Motor neuron (in vitro differentiated cells): ENCODE measurements at regions not wholly inside any gene's neighbourhood (a gene's known extent, or its start where the extent isn't known, plus 50 kb on each side); places are given as distances from the start of the nearest gene placed in this dataset.

Experiments used
- ATAC-seq, 8 experiments: fragments of 200-7000 bp; cut with Tn5 transposase; replicated peaks in 6 of 8; 2 replicates each; pipeline ENCODE4 v1.8.0; 2021; ENCODE audit warnings: mild to moderate bottlenecking in 8 of 8, moderate library complexity in 8 of 8
- H3K27ac ChIP-seq, 2 donors: fragments of 250-450 bp; sonication (Bioruptor Pico); 2 replicates each; pipeline ENCODE4 v1.9.0; 2021; ENCODE audit warnings: antibody characterized with exemption in 2 of 2, mild to moderate bottlenecking in 2 of 2, moderate library complexity in 1 of 2
- H3K4me1 ChIP-seq, 2 donors: fragments of 250-450 bp; sonication (Bioruptor Pico); replicated peaks in 1 of 2; 2 replicates each; pipeline ENCODE4 v1.6.1; 2021; ENCODE audit warnings: antibody characterized with exemption in 2 of 2, mild to moderate bottlenecking in 2 of 2, moderate library complexity in 1 of 2
- H3K4me3 ChIP-seq, 5 donors: fragments of 250-450 bp; sonication (Bioruptor Pico); 2 replicates each; pipeline ENCODE4 v1.9.0; 2021; ENCODE audit warnings: antibody characterized with exemption in 5 of 5, mild to moderate bottlenecking in 5 of 5, moderate library complexity in 4 of 5
- WGBS, 10 experiments: fragments of 450-650 bp; shearing (Covaris generic); methylation state at CpG; one replicate each; pipeline ENCODE4 v1.0.0; 2022; 5-methylcytosine and 5-hydroxymethylcytosine counted together
- in situ Hi-C, 9 experiments: fragments of 400-800 bp; cut with MboI; loops; one replicate each; pipeline ENCODE4 v1.15.0; 2021; ENCODE audit warnings: low sequenced_read_pairs in 9 of 9, low pct_unique_long_range_greater_than_20kb in 2 of 9; ENCODE audit not compliant: unreplicated experiment in 9 of 9

DNA sequence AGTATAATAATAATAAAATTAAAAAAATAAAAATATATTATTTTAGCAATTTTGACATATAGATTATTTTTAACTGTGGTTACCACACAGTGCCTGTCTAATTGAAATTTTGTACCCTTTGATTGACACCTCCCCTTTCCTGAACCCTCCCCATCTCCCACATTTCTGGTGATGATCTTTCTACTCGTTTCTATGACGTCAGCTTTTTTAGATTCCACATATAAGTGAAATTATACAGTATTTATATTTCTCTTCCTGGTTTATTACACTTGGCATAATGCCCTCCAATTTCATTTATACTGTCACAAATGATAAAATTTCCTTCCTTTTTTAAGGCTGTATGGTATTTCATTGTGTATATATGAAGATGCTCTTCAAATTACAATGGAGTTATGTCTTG, 258.1 kb upstream of the PTCHD4 start:
- WGBS, 10 experiments, result 0 to 100% (median 90%) methylated on average over 1 to 2 of the region's 2 CpGs; no CpG with 5 or more reads in 1 of the 10 experiments
- ATAC-seq, result no peak
- H3K27ac ChIP-seq, result no peak overlapping the region
- no peak overlapping the region for H3K4me3 ChIP-seq
- in situ Hi-C loops, result no loop called here
- no peaks in the 10 kb centered on the region for H3K4me1 ChIP-seq

DNA sequence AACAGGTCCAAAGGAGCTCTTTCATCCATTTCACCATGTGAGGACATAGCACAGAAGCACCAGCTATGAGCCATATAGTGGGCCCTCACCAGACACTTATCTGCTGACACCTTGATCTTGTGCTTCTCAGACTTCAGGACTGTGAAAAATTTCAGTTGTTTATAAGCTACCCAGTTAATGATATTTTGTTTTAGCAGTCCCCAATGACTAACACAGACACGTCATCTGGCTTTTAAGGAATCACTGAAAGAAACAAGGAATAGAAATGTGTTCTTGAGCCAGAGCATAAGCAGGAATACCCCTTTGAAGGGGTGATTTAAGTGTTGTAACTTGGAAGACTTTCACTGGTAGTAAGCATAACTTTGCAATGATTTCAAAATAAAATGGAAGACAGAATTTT, 214.7 kb upstream of the PTCHD4 start:
- 0 to 100% (median 61%) methylated on average over 1 of the region's 1 CpG; no CpG with 5 or more reads in 4 of the 10 experiments for WGBS, 10 experiments
- Histone ChIP-seq H3K27ac (no peak overlapping the region), H3K4me3 (no peak overlapping the region), H3K4me1 (no peaks in the 10 kb centered on the region)
- ATAC-seq, result no peak
- in situ Hi-C loops, result no loop called here

DNA sequence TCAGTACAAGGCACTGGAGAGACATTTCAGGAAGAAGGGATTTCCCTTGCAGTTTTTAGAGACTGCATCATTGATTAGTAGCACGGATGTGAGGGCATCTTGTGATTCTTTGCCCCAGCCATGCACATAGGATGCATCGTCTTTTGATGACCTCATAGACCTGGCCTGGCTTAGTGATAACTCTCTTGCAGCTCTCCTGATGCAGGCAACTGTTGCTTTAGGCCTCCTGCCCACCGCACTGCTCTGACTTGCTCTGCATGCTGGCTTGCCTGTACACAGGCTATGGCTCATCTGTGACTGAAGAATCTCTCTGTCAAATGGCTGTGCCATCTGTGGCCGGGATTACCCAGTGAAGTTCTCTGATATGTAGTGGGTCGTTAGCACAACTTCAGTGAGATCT, 207.7 kb upstream of the PTCHD4 start:
- in situ Hi-C loops, result no loop called here
- Histone ChIP-seq H3K4me1 (peaks cover 0 to 6% of the 10 kb centered on the region in 2 donors), H3K27ac (no peak overlapping the region), H3K4me3 (no peak overlapping the region)
- peak in 1 of 8 experiments; percentile 68 for ATAC-seq
- WGBS, 10 experiments, result 13 to 100% (median 75%) methylated on average over 1 to 4 of the region's 5 CpGs; no CpG with 5 or more reads in 2 of the 10 experiments

DNA sequence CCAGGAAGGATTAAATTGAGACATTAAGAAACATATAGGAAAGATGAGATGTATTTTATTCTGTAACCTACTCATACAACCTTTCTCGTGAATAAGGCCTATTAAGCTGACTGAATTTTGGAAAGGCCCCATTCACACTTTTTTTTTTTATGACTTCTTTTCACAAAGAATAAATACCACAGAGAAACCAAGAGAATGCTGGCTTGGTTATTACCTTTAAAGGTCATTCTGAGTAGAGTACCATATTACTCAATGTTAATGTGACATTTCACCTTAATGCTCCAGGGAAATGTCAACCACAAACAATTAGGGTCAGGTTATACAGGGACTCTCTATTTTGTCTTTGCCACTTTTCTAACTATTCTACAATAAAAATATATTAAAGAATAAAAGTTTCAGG, 204.9 kb upstream of the PTCHD4 start:
- in situ Hi-C loops, result no loop called here
- Histone ChIP-seq H3K4me3 (no peak overlapping the region), H3K4me1 (peaks cover 0 to 6% of the 10 kb centered on the region in 2 donors), H3K27ac (no peak overlapping the region)
- no peak for ATAC-seq
- 0 to 100% (median 63%) methylated on average over 1 of the region's 1 CpG; no CpG with 5 or more reads in 1 of the 10 experiments for WGBS, 10 experiments

DNA sequence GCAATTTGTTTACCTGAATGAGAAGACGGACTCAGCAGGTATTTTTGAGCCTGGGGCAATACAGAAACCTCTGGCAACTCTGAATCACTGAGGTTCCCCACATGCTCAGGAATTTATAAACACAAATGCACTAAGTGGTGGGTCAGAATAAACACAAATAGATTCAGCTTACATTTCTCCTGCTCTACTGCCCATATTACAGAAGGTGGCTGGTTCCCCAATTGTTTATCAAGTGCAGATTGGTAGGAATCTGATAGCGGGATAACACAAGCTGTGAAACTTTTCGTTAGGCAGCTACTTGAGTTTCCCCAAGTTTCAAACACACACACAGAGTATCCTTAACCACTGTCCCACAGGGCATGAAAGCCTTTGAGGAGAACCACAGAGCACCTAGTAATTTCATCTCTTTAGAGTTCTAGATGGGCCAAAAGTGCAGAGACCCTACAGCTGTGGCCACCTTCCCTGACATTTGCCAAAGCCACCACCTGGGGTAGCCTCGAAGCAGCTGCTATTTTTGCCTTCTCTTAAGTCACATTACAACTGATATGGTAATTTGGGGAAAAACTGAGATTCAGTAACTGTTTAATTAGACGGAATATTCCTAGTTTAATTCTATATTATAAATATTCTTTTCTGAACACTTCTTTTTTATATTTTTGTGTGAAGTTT, 204.2 kb upstream of the PTCHD4 start:
- H3K27ac ChIP-seq, result no peak overlapping the region
- no peak overlapping the region for H3K4me3 ChIP-seq
- H3K4me1 ChIP-seq, result peaks cover 0 to 6% of the 10 kb centered on the region in 2 donors
- in situ Hi-C loops, result no loop called here
- no peak for ATAC-seq
- WGBS, 10 experiments, result 0 to 100% (median 77%) methylated on average over 1 to 5 of the region's 5 CpGs

DNA sequence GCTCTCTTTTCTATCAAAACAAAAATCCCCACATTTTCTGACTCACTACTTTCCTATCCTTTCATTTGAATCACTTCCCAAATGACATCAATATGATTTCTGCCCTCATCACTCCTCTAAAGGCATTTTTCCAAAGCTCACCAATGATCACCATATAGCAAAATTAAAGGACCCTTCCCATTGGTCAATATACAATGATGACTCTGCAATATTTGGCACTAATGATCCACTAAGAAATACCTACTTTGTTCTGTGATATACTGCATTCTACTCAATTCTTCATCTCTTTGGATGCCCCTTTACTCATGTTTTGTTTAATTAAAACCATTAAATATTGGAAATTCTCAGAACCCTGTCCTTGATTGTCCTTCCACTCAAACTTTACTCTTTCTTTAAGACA, 200.3 kb upstream of the PTCHD4 start:
- in situ Hi-C loops, result no loop called here
- Histone ChIP-seq H3K4me3 (no peak overlapping the region), H3K4me1 (no peaks in the 10 kb centered on the region), H3K27ac (no peak overlapping the region)
- ATAC-seq, result no peak

DNA sequence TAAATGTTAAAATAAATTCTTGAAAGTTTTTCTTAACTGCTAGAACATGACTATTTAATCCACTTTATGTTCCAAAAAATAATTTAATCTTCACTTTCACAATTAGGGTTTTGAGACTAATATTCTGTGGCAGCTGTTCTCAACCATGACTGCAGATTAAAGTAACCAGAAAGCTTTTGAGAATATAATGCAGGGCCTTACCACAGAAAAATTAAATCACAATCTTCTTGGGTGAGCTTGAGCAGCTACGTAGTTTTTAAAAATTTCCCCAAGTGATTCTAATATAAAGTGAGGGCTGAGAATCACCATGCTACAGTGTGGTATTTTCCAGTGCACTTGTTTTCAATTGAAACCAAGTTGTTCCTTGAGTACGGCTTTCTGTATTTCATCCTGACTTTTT, 196.6 kb upstream of the PTCHD4 start:
- H3K27ac ChIP-seq, result no peak overlapping the region
- no peaks in the 10 kb centered on the region for H3K4me1 ChIP-seq
- 0 to 100% (median 85%) methylated on average over 1 to 2 of the region's 2 CpGs; no CpG with 5 or more reads in 2 of the 10 experiments for whole genome bisulfite sequencing, 10 experiments
- no peak overlapping the region for H3K4me3 ChIP-seq
- no peak for ATAC-seq
- in situ Hi-C loops, result no loop called here

DNA sequence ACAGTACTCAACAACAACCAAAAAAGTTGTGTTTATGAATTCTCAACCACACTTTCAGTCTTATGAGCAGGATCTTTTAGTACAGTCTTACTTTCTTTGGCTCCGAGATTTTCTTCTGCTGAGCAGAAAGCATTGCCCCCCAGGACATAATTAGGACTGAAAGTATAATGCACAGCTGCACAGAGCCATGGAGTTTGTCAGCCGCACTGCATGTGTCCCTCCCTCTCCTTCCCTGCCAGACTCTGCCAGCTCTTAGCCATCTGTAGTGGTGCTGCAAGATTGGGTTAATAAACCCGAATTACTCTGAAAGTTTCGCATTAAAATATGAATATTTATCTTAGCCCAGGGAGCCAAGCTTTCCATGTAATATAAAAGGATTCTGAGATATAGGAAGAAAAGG, 179.6 kb upstream of the PTCHD4 start:
- no peak for ATAC-seq
- Histone ChIP-seq H3K4me3 (no peak overlapping the region), H3K27ac (no peak overlapping the region), H3K4me1 (no peaks in the 10 kb centered on the region)
- in situ Hi-C loops, result no loop called here
- 0 to 93% (median 55%) methylated on average over 2 to 4 of the region's 4 CpGs; no CpG with 5 or more reads in 2 of the 10 experiments for WGBS, 10 experiments

DNA sequence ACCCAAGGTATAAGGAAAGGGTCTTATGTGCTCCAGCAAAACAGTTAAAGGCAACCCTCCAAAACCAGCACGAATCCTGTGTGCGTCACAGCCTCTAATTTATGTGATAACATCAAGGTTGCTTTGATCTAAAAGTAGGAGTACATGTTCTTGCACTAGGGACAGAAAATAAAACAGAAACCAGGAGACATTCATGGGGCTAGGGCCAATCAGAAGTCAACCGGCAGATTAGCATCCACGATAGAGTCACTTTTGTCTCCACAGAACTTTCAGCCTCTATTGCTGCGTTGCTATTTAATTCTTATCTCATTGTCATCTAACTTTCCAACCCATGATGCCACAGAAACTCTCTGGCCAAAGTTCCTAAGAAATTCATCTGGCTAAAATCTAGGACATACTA, 178.8 kb upstream of the PTCHD4 start:
- no peak overlapping the region for H3K27ac ChIP-seq
- H3K4me1 ChIP-seq, result no peaks in the 10 kb centered on the region
- 0 to 100% (median 97%) methylated on average over 1 to 5 of the region's 5 CpGs; no CpG with 5 or more reads in 2 of the 10 experiments for WGBS, 10 experiments
- ATAC-seq, result no peak
- in situ Hi-C loops, result no loop called here
- H3K4me3 ChIP-seq, result no peak overlapping the region

DNA sequence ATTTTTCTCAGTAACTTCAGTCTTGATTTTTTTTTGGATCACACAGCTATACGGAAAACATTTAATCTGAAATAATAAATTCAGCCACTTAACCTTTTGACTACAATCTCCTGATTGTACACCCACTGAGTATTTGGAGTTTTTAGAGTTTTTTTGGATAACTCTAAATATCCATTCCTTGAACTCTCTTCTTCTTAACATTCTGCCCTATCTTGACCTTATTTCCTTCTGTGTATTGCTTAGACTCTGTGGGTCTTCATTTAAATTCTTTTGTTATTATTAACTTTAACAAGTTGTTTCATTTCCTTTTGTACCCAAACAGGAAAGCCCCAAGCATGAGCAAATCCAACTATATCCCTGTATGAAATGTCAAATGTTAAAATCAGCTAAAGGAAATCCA, 170.2 kb upstream of the PTCHD4 start:
- Histone ChIP-seq H3K4me3 (no peak overlapping the region), H3K4me1 (no peaks in the 10 kb centered on the region), H3K27ac (no peak overlapping the region)
- in situ Hi-C loops, result no loop called here
- no peak for ATAC-seq
- WGBS, 10 experiments, result 25 to 100% (median 90%) methylated on average over 1 of the region's 1 CpG; no CpG with 5 or more reads in 1 of the 10 experiments

DNA sequence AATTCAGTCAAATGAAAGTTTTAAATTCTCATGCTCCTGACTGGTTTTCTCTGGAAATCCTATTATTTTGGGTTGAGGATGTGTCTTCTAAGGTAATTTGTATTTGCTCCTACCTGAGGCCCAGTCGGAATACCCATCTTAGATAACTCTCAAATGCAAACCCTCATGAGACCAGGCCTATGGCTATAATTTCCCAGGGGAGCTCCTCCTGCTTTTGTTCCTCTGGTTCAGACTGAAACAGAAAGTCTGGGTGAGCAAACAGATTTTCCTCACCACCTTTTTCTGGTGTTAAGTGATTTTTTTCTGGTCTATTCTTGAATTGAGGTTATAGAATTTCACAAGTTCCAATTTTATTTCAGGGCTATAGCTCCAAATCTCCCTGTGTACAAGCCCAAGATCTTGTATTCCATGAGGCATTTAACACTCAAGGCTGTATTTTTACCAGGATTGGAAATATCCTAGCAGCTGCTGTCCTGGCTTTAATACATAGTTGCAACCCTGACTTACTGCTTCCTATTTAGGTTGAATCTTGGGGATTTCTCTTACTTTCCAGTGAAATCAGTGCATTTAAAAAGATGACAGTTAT, 169.1 kb upstream of the PTCHD4 start:
- Histone ChIP-seq H3K4me3 (no peak overlapping the region), H3K4me1 (no peaks in the 10 kb centered on the region), H3K27ac (no peak overlapping the region)
- no peak for ATAC-seq
- in situ Hi-C loops, result no loop called here
- 0 to 88% (median 59%) methylated on average over 1 of the region's 1 CpG; no CpG with 5 or more reads in 6 of the 10 experiments for WGBS, 10 experiments

DNA sequence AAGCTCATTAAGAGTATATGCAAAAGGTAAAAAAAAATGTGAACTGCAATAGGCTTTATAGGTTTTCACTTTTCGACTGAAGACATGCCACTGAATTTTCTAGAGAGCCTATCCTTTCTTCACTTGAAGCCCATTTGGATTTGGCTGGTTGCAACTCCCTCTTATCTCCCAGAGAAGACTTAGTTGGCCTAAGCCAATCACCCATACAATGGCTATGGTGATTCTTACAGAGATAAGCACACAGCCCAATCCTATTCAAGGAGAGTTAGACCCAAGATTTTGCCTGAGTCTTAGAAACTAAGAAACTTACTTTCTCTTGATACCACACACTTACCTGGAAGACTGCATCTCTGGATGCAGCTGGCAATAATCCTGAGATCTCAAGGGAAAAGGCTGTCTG, 167.3 kb upstream of the PTCHD4 start:
- in situ Hi-C loops, result no loop called here
- Histone ChIP-seq H3K4me3 (no peak overlapping the region), H3K27ac (no peak overlapping the region), H3K4me1 (no peaks in the 10 kb centered on the region)
- WGBS, 10 experiments, result 0 to 89% (median 40%) methylated on average over 1 of the region's 1 CpG; no CpG with 5 or more reads in 1 of the 10 experiments
- no peak for ATAC-seq

DNA sequence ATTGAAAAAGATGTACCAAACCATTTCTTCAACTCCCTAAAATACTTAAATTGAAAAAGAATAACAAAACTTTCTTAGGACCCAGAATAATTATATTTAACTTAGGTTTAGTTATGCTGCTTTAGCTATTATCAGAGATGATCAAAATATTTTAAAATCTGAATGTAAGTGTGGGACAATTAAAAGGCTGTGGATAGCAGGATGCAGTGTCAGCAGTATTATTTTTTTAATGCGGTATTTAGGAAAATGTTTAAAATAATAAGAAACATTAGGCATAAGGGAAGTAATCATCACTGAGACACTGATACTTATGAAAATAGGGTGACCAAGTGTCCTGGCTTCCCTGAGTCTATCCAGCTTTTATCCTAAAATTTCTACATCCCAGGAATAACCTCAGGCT, 161.5 kb upstream of the PTCHD4 start:
- ATAC-seq, result no peak
- Histone ChIP-seq H3K27ac (no peak overlapping the region), H3K4me3 (no peak overlapping the region), H3K4me1 (no peaks in the 10 kb centered on the region)
- in situ Hi-C loops, result no loop called here
- 29 to 100% (median 96%) methylated on average over 1 of the region's 1 CpG for WGBS, 10 experiments

DNA sequence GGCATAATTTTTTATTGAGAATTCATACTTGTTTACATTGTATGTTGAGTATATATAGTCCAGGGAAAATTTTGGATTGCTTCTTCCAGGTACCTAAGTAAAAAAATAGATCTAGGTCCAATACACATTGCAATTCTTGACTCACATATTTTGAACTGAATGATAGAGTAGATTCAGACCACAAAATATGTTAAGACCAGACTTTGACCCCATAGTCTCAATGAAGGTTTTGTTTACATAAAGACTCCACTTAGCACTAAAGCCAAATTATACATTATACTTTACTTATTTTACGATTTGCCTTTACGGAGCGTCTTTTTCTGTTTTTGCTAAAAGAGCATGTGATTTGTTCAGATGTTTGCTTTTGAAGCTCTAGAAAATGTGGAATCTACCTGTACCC, 144.1 kb upstream of the PTCHD4 start:
- in situ Hi-C loops, result no loop called here
- H3K27ac ChIP-seq, result no peak overlapping the region
- H3K4me3 ChIP-seq, result no peak overlapping the region
- ATAC-seq, result no peak
- WGBS, 10 experiments, result 0 to 100% (median 55%) methylated on average over 1 to 3 of the region's 3 CpGs
- no peaks in the 10 kb centered on the region for H3K4me1 ChIP-seq
